Body of pancreas (tissue), 4 donors: ENCODE measurements at regions not wholly inside any gene's neighbourhood (a gene's known extent, or its start where the extent isn't known, plus 50 kb on each side); places are given as distances from the start of the nearest gene placed in this dataset.
"Not testable (repeated sequence)": the region's sequence is repeated elsewhere in the genome, so short reads cannot be mapped to it uniquely, and the experiment has no call there.

ENCODE experiments used
- ATAC-seq: fragments of 150-250 bp; one replicate; pipeline ENCODE4 v1.9.1; 2016
- DNase-seq, 4 donors: peaks; one replicate each; pipeline ENCODE4 v3.0.0-alpha.2; 2019
- H3K27ac ChIP-seq, 4 donors: fragments of 200-600 bp; sonication (generic); 1 replicate in 3 of 4; 2 replicates in 1 of 4; pipeline versions ENCODE4 v1.5.1 to v1.6.1; 2016 to 2019; ENCODE audit warnings: mild to moderate bottlenecking in 1 of 4, mixed read lengths in 1 of 4, moderate library complexity in 1 of 4
- H3K27me3 ChIP-seq, 2 donors: fragments of 200-600 bp; sonication (generic); one replicate each; pipeline ENCODE4 v1.6.0; 2016; ENCODE audit warnings: mild to moderate bottlenecking in 1 of 2
- H3K36me3 ChIP-seq, 2 donors: fragments of 200-600 bp; sonication (generic); replicated peaks in 1 of 2; 2 replicates each; pipeline ENCODE4 v1.5.1; 2016; ENCODE audit warnings: low read depth in 2 of 2; ENCODE audit not compliant: insufficient read depth in 1 of 2
- H3K4me1 ChIP-seq: fragments of 200-600 bp; sonication (generic); one replicate; pipeline ENCODE4 v1.6.0; 2016
- H3K4me3 ChIP-seq, 2 donors: fragments of 200-600 bp; sonication (generic); 1 replicate in 1 of 2; 2 replicates in 1 of 2; pipeline ENCODE4 v1.5.1; 2016 to 2019
- H3K9me3 ChIP-seq, 3 donors: fragments of 200-600 bp; sonication (generic); 1 replicate in 2 of 3; 2 replicates in 1 of 3; pipeline ENCODE4 v1.5.1; 2016
- CTCF ChIP-seq, 7 experiments: fragments of 450-650 bp in 4 of 7; fragments of 200-600 bp in 3 of 7; sonication (generic) in 3 of 7; IDR thresholded peaks; one replicate each; pipeline ENCODE4 v1.5.1; 2016 to 2019; ENCODE audit warnings: antibody characterized with exemption in 7 of 7
- POLR2A ChIP-seq, 3 donors: fragments of 450-650 bp; IDR thresholded peaks; one replicate each; pipeline ENCODE4 v1.6.1; 2016; ENCODE audit warnings: antibody characterized with exemption in 3 of 3, mild to moderate bottlenecking in 2 of 3
- WGBS, 2 donors: methylation state at CpG; one replicate each; pipeline ENCODE4 v1.1.5; 2017; 5-methylcytosine and 5-hydroxymethylcytosine counted together
- intact Hi-C: fragments of 100-400 bp; cut with DNase I; formaldehyde crosslinking; loops from one replicate; pipeline ENCODE4 v1.15.1; 2023

GRCh38 chr3:65265942-65266590 lies 578.3 kb upstream of the ADAMTS9 start:
- TF ChIP-seq CTCF (IDR thresholded peaks at IDR 0.05) (no peak), POLR2A (IDR thresholded peaks at IDR 0.05) (no peak)
- ATAC-seq (no peak), DNase-seq (no peak)
- 58 to 67% methylated on average over 4 of the region's 4 CpGs for WGBS, 2 donors
- Histone ChIP-seq H3K27me3 (no peaks in the 10 kb centered on the region), H3K9me3 (no peaks in the 10 kb centered on the region), H3K27ac (no peak overlapping the region), H3K36me3 (no peaks in the 10 kb centered on the region), H3K4me3 (no peak overlapping the region), H3K4me1 (no peaks in the 10 kb centered on the region)
- intact Hi-C loops: no loop called here

- Histone ChIP-seq H3K27me3 (no peaks in the 10 kb centered on the region), H3K4me1 (no peaks in the 10 kb centered on the region), H3K4me3 (no peak overlapping the region), H3K9me3 (no peaks in the 10 kb centered on the region), H3K36me3 (no peaks in the 10 kb centered on the region), H3K27ac (no peak overlapping the region)
- ATAC-seq: no peak
- TF ChIP-seq POLR2A (IDR thresholded peaks at IDR 0.05) (no peak), CTCF (IDR thresholded peaks at IDR 0.05) (no peak)
- WGBS, 2 donors: 76 to 86% methylated on average over 4 of the region's 4 CpGs
- no peak for DNase-seq
- intact Hi-C loops: no loop called here
These were observed 577.7 kb upstream of the ADAMTS9 start for GRCh38 chr3:65265511-65265910.

- no peaks in the 10 kb centered on the region for H3K27me3 ChIP-seq
These were observed 574.7 kb upstream of the ADAMTS9 start for GRCh38 chr3:65262548-65262947.

GRCh38 chr3:65259946-65260345 lies 572.1 kb upstream of the ADAMTS9 start:
- ATAC-seq (no peak), DNase-seq (no peak)
- Histone ChIP-seq H3K27ac (no peak overlapping the region), H3K4me3 (no peak overlapping the region), H3K9me3 (no peaks in the 10 kb centered on the region), H3K36me3 (no peaks in the 10 kb centered on the region), H3K27me3 (no peaks in the 10 kb centered on the region), H3K4me1 (no peaks in the 10 kb centered on the region)
- intact Hi-C loops: no loop called here
- WGBS, 2 donors: 31 to 96% methylated on average over 1 of the region's 1 CpG
- no peak for TF ChIP-seq POLR2A (IDR thresholded peaks at IDR 0.05)
- no peak for TF ChIP-seq CTCF (IDR thresholded peaks at IDR 0.05)

More at GRCh38 chr3:65262548-65262947, 574.7 kb upstream of the ADAMTS9 start:
- Histone ChIP-seq H3K4me3 (no peak overlapping the region), H3K4me1 (no peaks in the 10 kb centered on the region), H3K9me3 (no peaks in the 10 kb centered on the region), H3K36me3 (no peaks in the 10 kb centered on the region), H3K27ac (no peak overlapping the region)
- DNase-seq: no peak
- whole genome bisulfite sequencing, 2 donors: 45 to 82% methylated on average over 5 of the region's 5 CpGs
- no peak for ATAC-seq
- no peak for TF ChIP-seq POLR2A (IDR thresholded peaks at IDR 0.05)
- no peak for TF ChIP-seq CTCF (IDR thresholded peaks at IDR 0.05)
- intact Hi-C loops: no loop called here

GRCh38 chr3:65252914-65253313 lies 565.1 kb upstream of the ADAMTS9 start:
- WGBS, 2 donors: 78% methylated on average over 3 of the region's 3 CpGs
- H3K4me1 ChIP-seq, H3K4me3 ChIP-seq, DNase-seq, H3K9me3 ChIP-seq, intact Hi-C loops, H3K27me3 ChIP-seq, H3K36me3 ChIP-seq, ATAC-seq, H3K27ac ChIP-seq: not testable (repeated sequence)
